Epithelial cell of proximal tubule (primary cell): ENCODE measurements at regions not wholly inside any gene's neighbourhood (a gene's known extent, or its start where the extent isn't known, plus 50 kb on each side); places are given as distances from the start of the nearest gene placed in this dataset.
"Not testable (repeated sequence)": the region's sequence is repeated elsewhere in the genome, so short reads cannot be mapped to it uniquely, and the experiment has no call there.

Experiments used
- DNase-seq: peaks from one replicate; pipeline ENCODE4 v3.0.0-alpha.2; 2011; ENCODE audit warnings: low read depth
- H3K4me3 ChIP-seq: 2 replicates; pipeline ENCODE4 v1.5.1; 2011; ENCODE audit warnings: low read depth, mild to moderate bottlenecking, low read length
- TF ChIP-seq, protein P1 (sequence below): conservative IDR thresholded peaks from 2 replicates; pipeline ENCODE4 v1.5.1; 2012; ENCODE audit warnings: low read depth, mild to moderate bottlenecking, low read length

DNA sequence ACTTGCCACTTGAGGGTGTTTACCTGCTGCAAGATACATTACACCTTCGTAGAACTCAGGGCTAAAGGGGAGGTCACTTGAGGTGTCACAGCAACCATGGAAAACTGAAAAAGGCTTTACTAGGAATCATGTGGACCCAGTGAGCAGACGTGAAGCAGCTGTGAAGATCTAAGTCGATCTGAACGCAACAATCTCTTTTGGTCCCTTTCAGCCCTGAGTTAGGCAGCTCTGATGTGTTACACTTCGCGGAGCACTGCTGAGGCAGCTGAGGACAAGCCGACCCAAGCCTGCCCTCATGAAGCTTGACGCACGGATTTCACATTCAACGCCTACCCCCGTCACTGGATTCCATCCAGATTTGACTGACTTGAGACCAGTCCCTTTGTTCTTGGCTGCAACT lies 75.8 kb upstream of the NPAS2 start:
- H3K4me3 ChIP-seq = no peak overlapping the region
- DNase-seq = no peak
- TF ChIP-seq, protein P1, sequence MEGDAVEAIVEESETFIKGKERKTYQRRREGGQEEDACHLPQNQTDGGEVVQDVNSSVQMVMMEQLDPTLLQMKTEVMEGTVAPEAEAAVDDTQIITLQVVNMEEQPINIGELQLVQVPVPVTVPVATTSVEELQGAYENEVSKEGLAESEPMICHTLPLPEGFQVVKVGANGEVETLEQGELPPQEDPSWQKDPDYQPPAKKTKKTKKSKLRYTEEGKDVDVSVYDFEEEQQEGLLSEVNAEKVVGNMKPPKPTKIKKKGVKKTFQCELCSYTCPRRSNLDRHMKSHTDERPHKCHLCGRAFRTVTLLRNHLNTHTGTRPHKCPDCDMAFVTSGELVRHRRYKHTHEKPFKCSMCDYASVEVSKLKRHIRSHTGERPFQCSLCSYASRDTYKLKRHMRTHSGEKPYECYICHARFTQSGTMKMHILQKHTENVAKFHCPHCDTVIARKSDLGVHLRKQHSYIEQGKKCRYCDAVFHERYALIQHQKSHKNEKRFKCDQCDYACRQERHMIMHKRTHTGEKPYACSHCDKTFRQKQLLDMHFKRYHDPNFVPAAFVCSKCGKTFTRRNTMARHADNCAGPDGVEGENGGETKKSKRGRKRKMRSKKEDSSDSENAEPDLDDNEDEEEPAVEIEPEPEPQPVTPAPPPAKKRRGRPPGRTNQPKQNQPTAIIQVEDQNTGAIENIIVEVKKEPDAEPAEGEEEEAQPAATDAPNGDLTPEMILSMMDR = no peak

DNA sequence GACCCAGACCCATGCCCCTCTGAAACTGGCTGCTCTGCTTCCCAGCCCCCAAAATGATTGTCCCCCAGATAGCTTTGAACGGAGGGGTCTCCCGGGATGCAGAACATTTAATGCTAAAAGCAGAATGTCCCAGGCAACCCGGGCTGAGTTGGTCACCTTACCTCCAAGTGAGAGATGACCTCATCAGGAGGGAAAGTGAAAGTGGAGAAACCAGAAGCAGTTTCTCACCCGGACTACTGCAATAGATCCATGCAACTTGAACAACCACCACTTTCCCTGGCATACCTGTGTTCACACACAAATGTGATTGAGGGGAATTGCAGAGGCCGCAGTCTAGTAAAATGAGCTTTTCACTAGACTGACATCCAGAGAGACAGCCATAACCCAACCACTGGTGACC lies 75.3 kb upstream of the NPAS2 start:
- H3K4me3 ChIP-seq = no peak overlapping the region
- TF ChIP-seq, protein P1 = no peak
- DNase-seq = no peak

DNA sequence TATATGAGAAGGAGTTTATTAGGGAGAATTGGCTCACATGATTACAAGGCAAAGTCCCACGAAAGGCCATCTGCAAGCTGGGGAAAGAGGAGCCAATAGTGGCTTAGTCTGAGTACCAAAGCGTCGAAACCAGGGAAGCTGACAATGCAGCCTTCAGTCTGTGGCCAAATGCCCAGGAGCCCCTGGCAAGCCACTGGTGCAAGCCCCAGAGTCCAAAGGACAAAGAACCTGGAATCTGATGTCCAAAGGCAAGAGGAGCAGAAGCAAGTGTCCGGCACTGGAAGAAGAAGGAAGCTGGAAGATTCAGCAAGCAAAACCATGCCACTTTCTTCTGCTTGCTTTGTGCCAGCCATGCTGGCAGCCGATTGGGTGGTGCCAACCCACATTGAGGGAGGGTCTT lies 74.3 kb upstream of the NPAS2 start:
- H3K4me3 ChIP-seq = no peak overlapping the region
- TF ChIP-seq, protein P1 = no peak
- DNase-seq = no peak

DNA sequence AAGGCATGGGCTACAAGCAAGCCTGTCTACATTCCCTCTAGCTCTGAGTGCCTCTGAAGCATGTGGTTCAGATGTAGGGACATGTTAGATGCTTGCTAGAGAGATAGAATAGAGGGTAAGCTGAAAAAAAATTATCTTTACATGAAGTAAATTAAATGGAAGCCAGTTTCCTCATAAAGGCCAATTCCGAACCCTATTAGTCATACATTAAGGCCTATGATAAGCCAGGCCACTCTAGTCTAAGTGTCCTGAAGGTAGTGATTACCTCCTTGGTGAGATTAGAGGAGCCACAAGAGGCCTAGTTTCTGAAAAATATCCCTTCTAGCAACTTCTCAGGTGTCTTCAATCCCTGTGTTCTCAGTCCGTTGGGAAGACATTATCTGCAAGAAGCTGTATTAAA lies 72.4 kb upstream of the NPAS2 start:
- TF ChIP-seq, protein P1 = no peak
- no peak for DNase-seq
- H3K4me3 ChIP-seq = no peak overlapping the region

DNA sequence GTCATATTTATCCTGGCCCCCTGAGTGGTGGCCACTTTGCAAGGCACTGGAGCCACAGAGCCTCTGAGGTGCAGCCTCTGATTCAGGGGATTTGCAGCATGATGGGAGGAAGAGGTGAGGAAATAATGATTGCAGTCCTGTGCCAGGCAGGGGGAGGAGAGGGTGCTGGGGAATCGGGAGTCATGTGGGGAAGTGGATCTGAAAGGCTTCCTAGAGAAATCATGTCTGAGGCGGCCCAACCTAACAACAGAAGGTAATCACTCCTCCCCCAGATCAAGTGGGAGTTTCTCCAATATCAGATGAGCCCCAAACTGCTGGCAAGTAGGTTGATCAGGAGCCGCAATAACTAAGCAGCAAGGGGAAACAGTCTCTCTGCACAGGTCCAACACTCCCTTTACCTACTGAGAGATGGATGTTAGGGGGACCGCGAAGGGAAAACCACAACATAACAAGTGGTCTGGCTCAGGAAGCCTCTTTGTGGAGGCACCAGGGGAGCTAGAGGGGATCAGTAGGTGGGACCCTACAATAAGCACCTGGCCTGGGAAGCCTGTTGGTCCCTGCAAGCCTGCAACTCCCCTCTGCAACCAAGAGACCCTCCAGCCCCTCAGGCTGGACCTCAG lies 71.8 kb upstream of the NPAS2 start:
- no peak overlapping the region for H3K4me3 ChIP-seq
- TF ChIP-seq, protein P1 = no peak

DNA sequence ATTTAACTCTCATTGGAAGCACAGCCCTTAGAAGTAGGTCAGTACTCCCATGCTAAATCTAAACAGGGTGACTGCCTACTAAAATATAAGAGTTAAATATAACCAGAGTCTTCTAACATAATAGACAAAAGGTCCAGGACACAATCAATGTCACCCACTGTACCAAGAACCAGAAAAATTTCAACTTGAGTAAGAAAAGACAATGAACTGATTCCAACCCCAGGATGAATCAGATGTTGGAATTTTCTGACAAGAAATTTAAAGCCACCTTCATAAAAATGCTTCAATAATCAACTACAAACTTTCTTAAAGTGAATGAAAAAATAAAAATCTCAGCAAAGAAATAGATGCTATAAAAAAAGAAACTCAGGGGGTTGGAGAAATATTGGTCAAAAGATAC lies 71.3 kb upstream of the NPAS2 start:
- H3K4me3 ChIP-seq = no peak overlapping the region
- no peak for DNase-seq
- TF ChIP-seq, protein P1 = no peak

More for the DNA sequence above, 71.8 kb upstream of the NPAS2 start:
- DNase-seq = no peak

DNA sequence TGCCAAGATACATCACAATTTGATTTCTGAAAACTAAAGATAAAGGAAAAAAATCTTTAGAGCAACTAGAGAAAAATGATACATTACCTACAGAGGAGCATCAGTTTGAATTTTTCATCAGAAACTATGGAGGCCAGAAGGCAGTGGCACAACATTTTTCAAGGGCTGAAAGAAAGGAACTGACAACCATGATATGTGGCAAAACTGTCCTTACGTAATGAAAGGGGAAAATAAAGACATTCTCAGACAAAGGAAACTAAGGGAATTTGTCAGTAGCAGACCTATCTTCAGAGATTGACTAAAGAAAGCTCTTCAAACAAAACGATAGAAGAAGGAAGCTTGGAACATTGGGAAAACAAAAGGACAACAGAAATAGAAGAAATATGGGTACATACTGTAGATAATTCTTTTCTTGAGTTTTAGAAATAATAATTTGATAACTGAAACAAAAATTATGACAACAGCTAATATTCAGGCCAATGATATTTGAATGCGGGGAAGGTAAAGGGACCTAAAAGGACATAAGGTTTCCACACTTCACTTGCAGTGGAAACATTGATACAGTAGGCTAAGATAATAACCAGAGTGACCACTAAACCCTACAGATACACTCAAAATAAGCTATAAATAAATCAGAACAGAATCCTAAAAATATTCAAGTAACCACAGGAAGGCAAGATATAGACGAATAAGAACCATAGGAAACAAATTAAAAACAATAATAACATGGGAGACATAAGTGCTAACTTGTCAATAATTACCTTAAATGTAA lies 70.0 kb upstream of the NPAS2 start:
- TF ChIP-seq, protein P1 = no peak
- DNase-seq = no peak
- no peak overlapping the region for H3K4me3 ChIP-seq

DNA sequence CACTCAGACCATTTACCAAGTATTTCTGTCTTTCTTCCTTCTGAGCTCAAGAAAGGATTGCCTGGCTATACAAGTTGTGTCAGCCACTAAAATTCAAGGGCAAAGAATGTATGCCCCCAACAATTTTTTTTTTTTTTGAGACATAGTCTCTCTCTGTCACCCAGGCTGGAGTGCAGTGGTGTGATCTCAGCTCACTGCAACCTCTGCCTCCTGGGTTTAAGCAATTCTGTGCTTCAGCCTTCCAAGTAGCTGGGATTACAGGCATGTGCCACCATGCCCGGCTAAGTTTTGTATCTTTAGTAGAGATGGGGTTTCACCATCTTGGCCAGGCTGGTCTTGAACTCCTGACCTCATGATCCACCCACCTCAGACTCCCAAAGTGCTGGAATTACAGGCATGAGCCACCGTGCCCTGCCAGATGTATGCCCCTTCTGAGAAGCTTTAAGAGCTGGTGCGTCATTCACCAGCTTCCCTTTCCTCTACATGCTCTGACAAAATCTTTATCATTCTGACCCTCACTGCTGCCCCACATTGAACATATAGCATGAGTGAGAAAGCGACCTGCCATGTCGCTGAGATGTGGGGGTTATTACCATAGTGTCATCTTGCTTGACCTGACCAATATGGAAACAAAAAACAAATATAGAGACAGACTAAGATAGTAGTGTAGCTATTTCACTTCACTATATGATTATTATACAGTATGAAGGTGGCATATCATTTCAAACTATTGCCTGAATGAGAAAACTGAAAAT lies 67.9 kb upstream of the NPAS2 start:
- H3K4me3 ChIP-seq, DNase-seq: not testable (repeated sequence)
